HepG2 (cell line): ENCODE measurements at regions not wholly inside any gene's neighbourhood (a gene's known extent, or its start where the extent isn't known, plus 50 kb on each side); places are given as distances from the start of the nearest gene placed in this dataset.

Source experiments
- ATF5 ChIP-seq: sonication (generic); formaldehyde crosslinking; IDR thresholded peaks from 2 replicates; pipeline ENCODE4 v1.4.0; 2020; ENCODE audit warnings: mild to moderate bottlenecking, low read depth, missing genetic modification reagents
- BCLAF1 ChIP-seq: fragments of 450-650 bp; IDR thresholded peaks from 2 replicates; pipeline ENCODE4 v1.6.1; 2017; ENCODE audit warnings: mild to moderate bottlenecking
- CEBPZ ChIP-seq: IDR thresholded peaks from 2 replicates; pipeline ENCODE4 v1.6.1; 2012; ENCODE audit warnings: low read length, improper control_type of control experiment
- CENPBD1 ChIP-seq: sonication (generic); formaldehyde crosslinking; IDR thresholded peaks from 2 replicates; pipeline ENCODE4 v1.8.0; 2022; ENCODE audit warnings: missing genetic modification reagents, low read depth, mild to moderate bottlenecking, borderline replicate concordance
- DNMT1 ChIP-seq: sonication (generic); formaldehyde crosslinking; IDR thresholded peaks from 2 replicates; pipeline ENCODE4 v1.5.1; 2020; ENCODE audit warnings: mild to moderate bottlenecking, missing genetic modification reagents
- DR1 ChIP-seq: sonication (generic); formaldehyde crosslinking; IDR thresholded peaks from 2 replicates; pipeline ENCODE4 v1.8.0; 2021; ENCODE audit warnings: mild to moderate bottlenecking, missing genetic modification reagents, inconsistent platforms
- FOXA1 ChIP-seq, 2 experiments: fragments of 450-650 bp in 1 of 2; sonication (generic) in 1 of 2; formaldehyde crosslinking in 1 of 2; IDR thresholded peaks; 2 replicates each; pipeline versions ENCODE4 v1.4.0 to v1.6.1; 2016 to 2020; ENCODE audit warnings: missing genetic modification reagents in 1 of 2
- GPN1 ChIP-seq: sonication (generic); formaldehyde crosslinking; IDR thresholded peaks from 2 replicates; pipeline ENCODE4 v1.5.1; 2020; ENCODE audit warnings: missing genetic modification reagents, borderline replicate concordance
- HMGA1 ChIP-seq: sonication (generic); formaldehyde crosslinking; conservative IDR thresholded peaks from 2 replicates; pipeline ENCODE4 v1.4.0; 2020; ENCODE audit warnings: missing genetic modification reagents
- KMT2A ChIP-seq: sonication (generic); formaldehyde crosslinking; IDR thresholded peaks from 2 replicates; pipeline ENCODE4 v1.4.0; 2020; ENCODE audit warnings: missing genetic modification reagents
- MYNN ChIP-seq: sonication (generic); formaldehyde crosslinking; IDR thresholded peaks from 2 replicates; pipeline ENCODE4 v1.4.0; 2020; ENCODE audit warnings: mild to moderate bottlenecking, low read depth, missing genetic modification reagents
- NCOA1 ChIP-seq: sonication (generic); formaldehyde crosslinking; IDR thresholded peaks from 2 replicates; pipeline ENCODE4 v1.9.0; 2021; ENCODE audit warnings: missing genetic modification reagents
- REPIN1 ChIP-seq: sonication (generic); formaldehyde crosslinking; IDR thresholded peaks from 2 replicates; pipeline ENCODE4 v1.8.0; 2022; ENCODE audit warnings: missing genetic modification reagents, low read depth, mild to moderate bottlenecking, borderline replicate concordance
- RXRA ChIP-seq: sonication (generic); formaldehyde crosslinking; IDR thresholded peaks from 2 replicates; pipeline ENCODE4 v1.5.1; 2020; ENCODE audit warnings: missing genetic modification reagents
- THYN1 ChIP-seq: sonication (generic); formaldehyde crosslinking; IDR thresholded peaks from 2 replicates; pipeline ENCODE4 v1.8.1; 2023; ENCODE audit warnings: low read depth, mild to moderate bottlenecking, moderate library complexity, missing genetic modification reagents, borderline replicate concordance
- ZNF205 ChIP-seq: IDR thresholded peaks from 2 replicates; pipeline ENCODE4 v1.6.1; 2018; ENCODE audit warnings: missing biosample characterization, missing genetic modification reagents
- ZNF512B ChIP-seq: sonication (generic); formaldehyde crosslinking; IDR thresholded peaks from 2 replicates; pipeline ENCODE4 v1.5.1; 2020; ENCODE audit warnings: missing genetic modification reagents, mild to moderate bottlenecking, borderline replicate concordance
- ZNF772 ChIP-seq: sonication (generic); formaldehyde crosslinking; IDR thresholded peaks from 2 replicates; pipeline ENCODE4 v1.5.0; 2020; ENCODE audit warnings: mild to moderate bottlenecking, missing genetic modification reagents
- ZNF788 ChIP-seq: sonication (generic); formaldehyde crosslinking; IDR thresholded peaks from 2 replicates; pipeline ENCODE4 v1.5.0; 2020; ENCODE audit warnings: mild to moderate bottlenecking, missing genetic modification reagents, borderline replicate concordance

GRCh38 chr10:59037506-59037905 lies 138.9 kb upstream of the PHYHIPL start (continued):
- TF ChIP-seq ZNF512B (CRISPR knock-in tag) (no peak), ZNF788 (CRISPR knock-in tag) (no peak), DR1 (CRISPR knock-in tag) (no peak), REPIN1 (no peak), DNMT1 (CRISPR knock-in tag) (no peak), THYN1 (CRISPR knock-in tag) (no peak), KMT2A (CRISPR knock-in tag) (no peak), CENPBD1 (CRISPR knock-in tag) (no peak), ZNF772 (CRISPR knock-in tag) (no peak), NCOA1 (CRISPR knock-in tag) (no peak), HMGA1 (CRISPR knock-in tag) (no peak), FOXA1 (IDR thresholded peaks at IDR 0.05) (0 out of 2 replicates have a peak, but pooled peaks have one; percentile 12), FOXA1 (CRISPR knock-in tag; IDR thresholded peaks at IDR 0.05) (0 out of 2 replicates have a peak, but pooled peaks have one; percentile 22), ZNF205 (CRISPR knock-in tag) (no peak), MYNN (CRISPR knock-in tag) (no peak), BCLAF1 (no peak), ATF5 (CRISPR knock-in tag) (no peak), CEBPZ (no peak), RXRA (CRISPR knock-in tag) (no peak), GPN1 (no peak)
